ENCODE measurements at regions not wholly inside any gene's neighbourhood (a gene's known extent, or its start where the extent isn't known, plus 50 kb on each side); places are given as distances from the start of the nearest gene placed in this dataset.

DNA sequence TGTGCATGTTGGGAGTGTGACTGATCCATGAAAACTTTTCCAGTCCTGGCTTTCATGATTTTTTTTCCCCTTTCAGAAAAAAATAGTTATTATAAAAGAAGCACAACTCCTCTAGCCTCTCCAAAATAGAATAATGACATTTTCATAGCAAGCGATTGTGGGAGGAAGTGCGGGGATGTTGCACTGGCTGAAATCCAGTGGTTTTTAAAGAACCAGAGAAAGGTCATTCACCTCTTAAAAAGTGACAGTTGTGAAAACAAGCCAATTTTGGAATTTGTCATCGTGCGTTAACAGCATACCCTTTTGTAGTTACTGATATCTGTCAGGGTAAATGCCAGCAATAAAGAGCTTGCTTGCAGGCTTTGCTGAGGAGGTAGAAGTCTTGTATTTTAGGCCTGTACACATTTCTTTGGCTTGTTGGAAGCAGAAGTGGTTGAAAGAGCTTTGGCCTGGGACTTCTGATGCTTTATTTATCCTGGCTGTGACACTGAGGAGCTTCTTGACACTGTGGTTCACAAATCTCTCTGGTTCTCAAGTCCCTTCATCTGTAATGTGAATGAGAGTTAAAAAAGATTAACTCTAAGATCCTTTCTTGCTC, 545.9 kb downstream of the REEP3 start:
- TF ChIP-seq CTCF (conservative IDR thresholded peaks at IDR 0.05; ENCODE audit: low read depth, low read length), result no peak
- no peak for DNase-seq (ENCODE audit: low read depth)
- no peak overlapping the region for H3K4me3 ChIP-seq (ENCODE audit: low read depth, low read length)

DNA sequence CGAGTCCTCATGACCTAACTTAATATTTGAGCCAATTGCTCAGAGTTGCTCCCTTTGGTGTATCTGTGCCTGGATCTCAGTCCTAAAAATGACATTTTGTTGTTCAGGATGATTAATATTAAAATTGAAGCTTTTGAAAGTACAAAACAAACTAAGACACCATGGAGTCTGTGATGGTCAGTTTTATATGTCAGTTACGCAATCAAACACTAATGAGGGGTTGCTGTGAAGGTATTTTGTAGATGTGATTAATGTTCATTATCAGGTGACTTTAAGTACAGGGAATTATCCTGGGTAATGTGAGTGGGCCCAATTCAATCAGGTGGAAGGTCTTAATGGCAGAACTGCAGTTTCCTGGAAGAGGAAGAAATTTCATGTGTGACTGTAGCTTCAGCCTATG, 546.7 kb downstream of the REEP3 start:
- TF ChIP-seq CTCF (conservative IDR thresholded peaks at IDR 0.05; ENCODE audit: low read depth, low read length), result no peak
- DNase-seq (ENCODE audit: low read depth), result no peak
- H3K4me3 ChIP-seq (ENCODE audit: low read depth, low read length), result no peak overlapping the region

DNA sequence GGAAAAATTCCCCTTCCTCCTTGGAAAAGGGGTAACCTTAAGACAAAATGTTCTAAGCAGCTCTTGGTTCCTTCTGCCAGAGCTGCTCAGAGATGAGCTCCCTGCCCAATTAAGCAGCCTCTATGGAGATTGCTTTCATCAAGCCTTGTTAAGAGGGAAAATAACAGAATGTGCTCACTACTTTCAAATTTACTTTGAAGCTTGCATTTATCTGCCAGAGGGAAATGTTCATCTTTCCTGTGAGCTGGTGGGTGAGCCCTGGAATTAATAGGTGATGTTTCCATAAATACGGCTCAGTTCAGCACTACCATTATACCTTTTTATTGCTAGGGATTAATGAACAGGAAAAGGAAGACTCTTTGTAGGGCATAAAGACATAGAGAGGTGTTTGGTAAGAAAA, 549.0 kb downstream of the REEP3 start:
- TF ChIP-seq CTCF (conservative IDR thresholded peaks at IDR 0.05; ENCODE audit: low read depth, low read length), result no peak
- H3K4me3 ChIP-seq (ENCODE audit: low read depth, low read length), result no peak overlapping the region
- no peak for DNase-seq (ENCODE audit: low read depth)

- no peak overlapping the region for H3K4me3 ChIP-seq (ENCODE audit: low read depth, low read length)
- DNase-seq (ENCODE audit: low read depth), result peak; percentile 5
- no peak for TF ChIP-seq CTCF (conservative IDR thresholded peaks at IDR 0.05; ENCODE audit: low read depth, low read length)
Observed at GRCh38 chr10:64071218-64071617, 550.0 kb downstream of the REEP3 start.

- no peak for TF ChIP-seq CTCF (conservative IDR thresholded peaks at IDR 0.05; ENCODE audit: low read depth, low read length)
- DNase-seq (ENCODE audit: low read depth), result no peak
- no peak overlapping the region for H3K4me3 ChIP-seq (ENCODE audit: low read depth, low read length)
Observed at GRCh38 chr10:64075604-64076003, 554.4 kb downstream of the REEP3 start.

DNA sequence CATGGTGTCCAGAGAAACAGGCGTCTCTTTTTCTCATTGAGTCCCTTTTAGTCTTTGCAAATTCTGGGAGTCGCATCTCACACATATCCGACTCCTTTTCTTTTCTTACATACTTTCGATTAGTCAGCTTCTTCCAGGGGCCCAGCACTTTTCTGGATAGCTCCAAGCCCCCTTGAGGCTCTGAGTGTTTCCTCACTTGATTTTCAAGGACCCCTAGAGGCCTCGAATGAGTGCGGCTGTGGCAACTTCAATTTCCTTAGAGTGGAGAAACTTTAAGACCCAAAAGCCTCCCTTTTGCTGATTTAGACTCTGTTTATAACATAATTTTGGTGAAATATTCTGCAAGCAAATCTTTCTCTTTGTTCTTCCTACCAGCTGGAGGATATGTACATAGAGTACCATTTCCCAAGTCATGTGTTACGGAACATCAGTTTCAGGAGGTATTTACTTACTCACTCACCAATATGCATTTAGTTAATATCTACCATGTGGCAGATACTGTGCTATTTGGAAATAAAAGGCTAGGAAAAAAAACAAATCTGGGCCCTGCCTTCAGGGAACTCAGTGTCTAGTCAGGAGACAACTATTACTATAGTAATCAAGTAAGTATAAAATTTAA, 555.2 kb downstream of the REEP3 start:
- no peak for TF ChIP-seq CTCF (conservative IDR thresholded peaks at IDR 0.05; ENCODE audit: low read depth, low read length)
- no peak for DNase-seq (ENCODE audit: low read depth)

DNA sequence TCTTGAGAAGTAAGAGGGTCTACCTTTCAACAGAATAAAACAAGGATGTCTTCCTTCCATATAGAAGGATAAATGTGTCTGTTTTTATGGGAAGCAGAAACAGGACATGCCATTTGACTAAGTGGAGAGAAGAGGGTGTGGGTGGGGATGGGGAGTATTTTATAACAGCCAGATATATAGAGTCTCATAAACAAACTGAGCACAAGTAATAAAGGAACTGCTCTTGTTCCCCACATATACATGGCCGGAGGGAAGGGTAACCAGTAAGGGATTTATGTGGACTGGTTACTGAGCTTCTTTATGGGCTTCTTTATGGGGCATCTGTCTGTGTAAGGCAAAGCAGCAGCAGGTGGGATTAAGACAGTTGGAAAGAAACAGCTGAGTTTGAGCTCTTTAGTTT, 558.1 kb downstream of the REEP3 start:
- no peak overlapping the region for H3K4me3 ChIP-seq (ENCODE audit: low read depth, low read length)
- DNase-seq (ENCODE audit: low read depth), result no peak
- TF ChIP-seq CTCF (conservative IDR thresholded peaks at IDR 0.05; ENCODE audit: low read depth, low read length), result no peak

More for the DNA sequence above, 555.2 kb downstream of the REEP3 start:
- H3K4me3 ChIP-seq (ENCODE audit: low read depth, low read length), result no peak overlapping the region

Measured in choroid plexus epithelial cell (primary cell).